Endothelial cell of umbilical vein (primary cell): ENCODE measurements at regions not wholly inside any gene's neighbourhood (a gene's known extent, or its start where the extent isn't known, plus 50 kb on each side); places are given as distances from the start of the nearest gene placed in this dataset.

Source experiments
- BruUV-seq: library from RNA; stranded (reverse); fragments of 400-500 nt; replicated peaks from 2 replicates; lab custom pipeline; 2021; lab: Mats Ljungman, UMichigan
- CTCF ChIA-PET: fragments of 300-600, 350-600 bp; sonication (Branson Sonifier 250); formaldehyde crosslinking; loops from one replicate; lab custom pipeline; 2021; ENCODE audit warnings: antibody characterized with exemption, inconsistent platforms; lab: Charles Lee
- POLR2A ChIA-PET: fragments of 300-600, 350-600 bp; sonication (Branson Sonifier 250); formaldehyde crosslinking; loops from one replicate; lab custom pipeline; 2021; ENCODE audit warnings: antibody characterized with exemption, inconsistent platforms; lab: Charles Lee
- DNase-seq: peaks from one replicate; pipeline ENCODE4 v3.0.0-alpha.2; 2011; ENCODE audit warnings: low read depth, low spot score
- FAIRE-seq: peaks from 2 replicates; lab custom pipeline; 2011; peaks lifted over from hg19 to GRCh38; lab: Jason Lieb, UNC
- H2AFZ ChIP-seq: 2 replicates; pipeline ENCODE4 v1.6.0; 2012; ENCODE audit warnings: low read depth, low read length, control low read depth, inconsistent platforms
- H3K27ac ChIP-seq: 2 replicates; pipeline ENCODE4 v1.5.1; 2011; ENCODE audit warnings: low read depth, mild to moderate bottlenecking, control low read depth, low read length, moderate library complexity; ENCODE audit not compliant: insufficient read depth
- H3K27me3 ChIP-seq, 2 experiments: 2 replicates each; pipeline versions ENCODE4 v1.6.0 to v1.6.1; 2011; ENCODE audit warnings: low read length in 2 of 2, mixed read lengths in 1 of 2; ENCODE audit not compliant: control insufficient read depth in 2 of 2, insufficient read depth in 2 of 2
- H3K36me3 ChIP-seq, 2 experiments: 2 replicates in 1 of 2; 3 replicates in 1 of 2; pipeline ENCODE4 v1.5.1; 2011; ENCODE audit warnings: low read length in 2 of 2, mild to moderate bottlenecking in 1 of 2, moderate library complexity in 1 of 2; ENCODE audit not compliant: control insufficient read depth in 2 of 2, insufficient read depth in 2 of 2; ENCODE audit errors: extremely low read depth in 1 of 2
- H3K4me1 ChIP-seq: 3 replicates; pipeline ENCODE4 v1.5.1; 2011; ENCODE audit warnings: mild to moderate bottlenecking, low read length; ENCODE audit not compliant: control insufficient read depth, insufficient read depth; ENCODE audit errors: extremely low read depth
- H3K4me2 ChIP-seq: 2 replicates; pipeline ENCODE4 v1.6.1; 2011; ENCODE audit warnings: low read length, control low read depth, mixed read lengths; ENCODE audit not compliant: insufficient read depth
- H3K4me3 ChIP-seq, 3 experiments: fragments of 200-600 bp in 1 of 3; sonication (generic), shearing (Covaris generic) in 1 of 3; replicated peaks in 1 of 3; 2 replicates each; pipeline ENCODE4 v1.5.1; 2011 to 2016; ENCODE audit warnings: control low read depth in 3 of 3, low read length in 3 of 3, mild to moderate bottlenecking in 2 of 3, inconsistent platforms in 1 of 3, low read depth in 1 of 3, moderate library complexity in 1 of 3; ENCODE audit not compliant: insufficient read depth in 1 of 3
- H3K79me2 ChIP-seq: 2 replicates; pipeline ENCODE4 v1.6.0; 2012; ENCODE audit warnings: low read length, inconsistent platforms; ENCODE audit not compliant: control insufficient read depth, insufficient read depth
- H3K9ac ChIP-seq: replicated peaks from 2 replicates; pipeline ENCODE3; 2011; ENCODE audit warnings: low read length, control low read depth; ENCODE audit not compliant: insufficient read depth; ENCODE audit errors: extremely low read depth
- H3K9me1 ChIP-seq: replicated peaks from 3 replicates; pipeline ENCODE4 v1.6.0; 2011; ENCODE audit warnings: mild to moderate bottlenecking, low read length; ENCODE audit not compliant: control insufficient read depth, insufficient read depth; ENCODE audit errors: extremely low read depth
- H3K9me3 ChIP-seq: replicated peaks from 2 replicates; pipeline ENCODE4 v1.5.1; 2012; ENCODE audit warnings: low read length, inconsistent platforms; ENCODE audit not compliant: control insufficient read depth, insufficient read depth
- H4K20me1 ChIP-seq: replicated peaks from 2 replicates; pipeline ENCODE3; 2011; ENCODE audit warnings: mild to moderate bottlenecking, low read length; ENCODE audit not compliant: control insufficient read depth, insufficient read depth; ENCODE audit errors: extremely low read depth
- CTCF ChIP-seq, 2 donors: IDR thresholded peaks; 1 replicate in 1 of 2; 2 replicates in 1 of 2; pipeline ENCODE4 v1.5.1; 2011; ENCODE audit warnings: low read length in 2 of 2, mild to moderate bottlenecking in 2 of 2, moderate library complexity in 2 of 2, control low read depth in 1 of 2, inconsistent platforms in 1 of 2, low read depth in 1 of 2; ENCODE audit not compliant: insufficient read depth in 1 of 2; ENCODE audit errors: extremely low read depth in 1 of 2
- EZH2 ChIP-seq: IDR thresholded peaks from 2 replicates; pipeline ENCODE4 v1.6.1; 2012; ENCODE audit warnings: borderline replicate concordance, low read depth, mild to moderate bottlenecking, moderate library complexity, low read length, inconsistent platforms; ENCODE audit not compliant: severe bottlenecking
- FOS ChIP-seq: IDR thresholded peaks from 2 replicates; pipeline ENCODE4 v1.6.1; 2011; ENCODE audit warnings: mild to moderate bottlenecking, low read length, moderate library complexity, borderline replicate concordance; ENCODE audit not compliant: insufficient read depth
- GATA2 ChIP-seq: IDR thresholded peaks from 2 replicates; pipeline ENCODE4 v1.7.0; 2011; ENCODE audit warnings: low read depth, mild to moderate bottlenecking, moderate library complexity, mixed read lengths, low read length; ENCODE audit not compliant: insufficient read length, insufficient read depth
- JUN ChIP-seq: IDR thresholded peaks from 2 replicates; pipeline ENCODE4 v1.6.1; 2011; ENCODE audit warnings: borderline replicate concordance, low read depth; ENCODE audit not compliant: insufficient read length, insufficient read depth
- MYC ChIP-seq: IDR thresholded peaks from one replicate; pipeline ENCODE4 v1.6.1; 2011; ENCODE audit warnings: mild to moderate bottlenecking, low read depth, low read length
- POLR2A ChIP-seq: IDR thresholded peaks from 2 replicates; pipeline ENCODE4 v1.6.1; 2012; ENCODE audit warnings: low read depth, mild to moderate bottlenecking, control low read depth, low read length
- POLR2AphosphoS5 ChIP-seq: IDR thresholded peaks from 2 replicates; pipeline ENCODE4 v1.6.1; 2012; ENCODE audit warnings: low read depth, mild to moderate bottlenecking, control low read depth, low read length, moderate library complexity; ENCODE audit not compliant: insufficient read depth
- dilution Hi-C: fragments of 300-500 bp; cut with MboI; formaldehyde crosslinking; loops from one replicate; pipeline ENCODE4 v1.15.0; 2019; ENCODE audit warnings: low sequenced_read_pairs; ENCODE audit not compliant: extremely low pct_ligation_motif_present
- intact Hi-C: fragments of 100-400 bp; cut with micrococcal nuclease; formaldehyde crosslinking; loops from one replicate; pipeline ENCODE4 v1.10.0; 2022
- TF ChIP-seq, protein P1 (sequence below): IDR thresholded peaks from 2 replicates; pipeline ENCODE4 v1.6.1; 2011; ENCODE audit not compliant: insufficient read depth, insufficient read length

DNA sequence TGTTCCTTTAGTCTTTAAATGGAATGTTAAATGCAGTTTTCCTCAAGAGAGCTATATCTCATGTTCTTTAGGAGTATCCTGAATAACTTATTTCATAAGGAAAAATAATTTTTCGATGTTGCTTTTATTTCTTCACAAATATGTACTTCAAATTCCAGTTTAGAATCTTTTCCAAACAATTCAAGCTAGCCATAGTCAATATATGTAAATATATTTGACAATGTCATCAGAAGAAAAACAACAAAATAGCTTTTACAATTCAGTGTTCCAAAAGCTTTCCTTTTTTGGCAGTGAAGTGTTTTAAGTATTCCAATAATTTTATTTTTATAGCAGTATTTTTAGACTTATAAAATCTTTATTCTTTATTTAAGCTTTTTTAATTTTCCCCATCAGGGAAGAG lies 1532.0 kb downstream of the PCDH18 start:
- no peak overlapping the region for H2AFZ ChIP-seq
- intact Hi-C loops (no loop called here), dilution Hi-C loops (no loop called here)
- no peaks in the 10 kb centered on the region for H3K4me1 ChIP-seq
- TF ChIP-seq CTCF (IDR thresholded peaks at IDR 0.05; ENCODE audit: extremely low read depth in 1 of 2, insufficient read depth in 1 of 2, low read depth in 1 of 2, low read length in 2 of 2) (no peak), POLR2A (no peak), EZH2 (no peak), GATA2 (no peak), JUN (no peak), FOS (no peak), POLR2AphosphoS5 (no peak), MYC (no peak)
- TF ChIP-seq, protein P1, sequence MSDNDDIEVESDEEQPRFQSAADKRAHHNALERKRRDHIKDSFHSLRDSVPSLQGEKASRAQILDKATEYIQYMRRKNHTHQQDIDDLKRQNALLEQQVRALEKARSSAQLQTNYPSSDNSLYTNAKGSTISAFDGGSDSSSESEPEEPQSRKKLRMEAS = no peak
- CTCF ChIA-PET = no interaction called here
- POLR2A ChIA-PET = no interaction called here
- no peaks in the 10 kb centered on the region for H3K79me2 ChIP-seq
- H3K9me3 ChIP-seq = no peaks in the 10 kb centered on the region
- FAIRE-seq (no peak), DNase-seq (no peak)
- no peaks in the 10 kb centered on the region for H4K20me1 ChIP-seq
- no peaks in the 10 kb centered on the region for H3K9me1 ChIP-seq
- H3K27ac ChIP-seq = no peak overlapping the region
- H3K4me3 ChIP-seq = no peak overlapping the region
- no TSS peak for BruUV-seq
- H3K9ac ChIP-seq = no peak overlapping the region
- no peaks in the 10 kb centered on the region for H3K36me3 ChIP-seq
- H3K4me2 ChIP-seq = no peak overlapping the region
- H3K27me3 ChIP-seq = no peaks in the 10 kb centered on the region
